HG03442 (cell line): ENCODE measurements at regions not wholly inside any gene's neighbourhood (a gene's known extent, or its start where the extent isn't known, plus 50 kb on each side); places are given as distances from the start of the nearest gene placed in this dataset.
"Not testable (repeated sequence)": the region's sequence is repeated elsewhere in the genome, so short reads cannot be mapped to it uniquely, and the experiment has no call there.

Experiments
- ATAC-seq: cut with Tn5 transposase; IDR thresholded peaks from one replicate; pipeline ENCODE4 v1.9.1; 2021; ENCODE audit warnings: mild to moderate bottlenecking, moderate library complexity; ENCODE audit not compliant: unreplicated experiment

DNA sequence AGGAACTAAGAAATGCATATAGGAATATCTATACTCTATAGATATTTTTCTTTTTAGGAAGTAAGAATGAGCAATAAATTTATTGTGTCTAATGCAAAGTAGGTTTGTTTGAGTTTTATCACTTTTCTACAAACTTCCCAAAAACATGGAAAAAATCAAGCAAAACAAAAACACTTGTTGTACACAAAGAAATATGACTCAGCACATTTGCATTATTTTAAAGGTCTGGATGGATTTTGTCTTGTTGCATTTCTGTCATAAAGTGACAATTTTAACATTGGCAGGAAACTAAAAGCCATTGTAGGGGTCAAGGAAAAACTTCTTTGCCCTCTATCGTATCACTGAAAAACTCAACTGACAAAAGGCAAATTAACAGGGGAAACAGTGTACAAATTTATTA lies 267.2 kb downstream of the PYDC2 start:
- no peak for ATAC-seq

DNA sequence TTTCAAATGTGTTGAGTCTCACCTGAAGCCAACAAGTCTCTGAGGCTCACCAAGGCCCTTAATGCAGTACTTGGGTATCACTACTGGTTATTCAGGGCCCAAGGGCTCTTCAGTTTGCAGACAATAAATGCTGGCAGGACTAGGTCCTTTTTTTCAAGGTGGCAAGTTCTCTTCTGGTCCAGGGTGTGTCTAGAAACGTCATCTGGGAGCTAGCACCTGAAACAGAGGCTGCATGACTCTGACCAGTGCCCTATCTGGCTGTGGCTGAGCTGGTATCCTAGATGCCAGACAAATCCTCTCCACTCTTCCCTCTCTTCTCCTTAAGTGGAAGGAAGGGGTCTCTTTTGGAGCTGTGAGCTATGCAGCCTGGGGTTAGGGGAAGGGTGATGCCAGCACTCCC lies 276.8 kb downstream of the PYDC2 start:
- ATAC-seq, result no peak

- no peak for ATAC-seq
Measured at GRCh38 chr3:191740712-191741111, 279.7 kb downstream of the PYDC2 start.

- ATAC-seq, result not testable (repeated sequence)
Measured at GRCh38 chr3:191741847-191742350, 280.9 kb downstream of the PYDC2 start.

DNA sequence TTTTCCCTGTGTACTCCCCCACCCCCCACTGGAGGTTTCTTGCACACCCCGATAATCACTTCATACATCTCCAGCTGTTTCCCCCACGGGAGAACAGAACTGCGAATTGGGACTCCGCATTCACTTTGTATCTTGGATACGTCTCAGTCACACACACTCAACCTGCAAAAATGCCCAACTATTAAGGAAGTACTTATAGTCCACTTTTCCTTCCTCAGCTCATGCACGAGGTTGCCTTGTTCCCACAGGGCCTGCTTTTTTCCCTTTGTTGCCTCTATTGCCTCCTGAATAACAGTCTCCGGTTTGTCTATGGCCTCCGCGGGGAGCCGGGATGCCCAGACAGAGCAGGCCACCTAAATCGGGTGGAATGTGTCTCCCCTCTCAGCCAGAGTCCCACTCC lies 282.3 kb downstream of the PYDC2 start:
- ATAC-seq, result no peak

GRCh38 chr3:191750618-191751017 lies 289.7 kb downstream of the PYDC2 start:
- ATAC-seq, result no peak

DNA sequence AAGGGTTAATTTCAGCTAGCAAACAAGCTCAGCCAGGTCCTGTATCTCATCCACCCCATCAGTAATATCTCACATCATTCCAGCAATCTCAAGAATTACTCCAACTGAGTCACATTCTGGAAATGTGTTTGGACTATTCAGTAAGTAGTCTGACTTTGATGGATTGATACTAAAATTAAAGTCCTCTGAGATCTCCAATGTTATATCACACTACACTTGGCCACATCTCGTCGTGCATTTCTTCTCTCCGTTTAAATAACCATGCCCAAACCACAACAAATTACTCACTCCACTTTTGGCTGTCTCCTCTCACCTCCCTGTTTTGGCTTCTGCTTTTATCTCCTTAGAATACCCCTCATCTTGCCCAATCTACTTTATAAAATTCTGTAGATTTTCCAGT lies 292.2 kb downstream of the PYDC2 start:
- no peak for ATAC-seq

DNA sequence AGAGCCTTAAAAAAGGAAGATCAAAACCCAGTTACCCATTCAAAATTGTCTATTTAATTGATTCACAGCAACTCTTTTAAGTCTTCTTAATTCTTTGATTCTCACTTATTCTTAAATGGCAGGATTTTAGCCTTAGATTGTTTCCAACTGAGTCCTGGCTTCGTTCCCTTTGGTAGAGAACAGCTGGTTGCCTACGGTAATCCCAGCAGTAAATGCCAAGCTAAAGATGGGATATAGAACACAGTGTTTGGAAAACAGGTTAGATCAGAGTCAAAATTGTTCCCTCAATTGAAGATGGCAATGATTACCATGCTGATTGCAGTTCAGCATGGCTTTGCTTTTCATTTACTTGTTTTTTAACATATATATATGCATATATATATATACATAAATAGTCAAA lies 300.9 kb downstream of the PYDC2 start:
- ATAC-seq, result no peak

GRCh38 chr3:191762323-191762960 lies 301.5 kb downstream of the PYDC2 start:
- ATAC-seq, result no peak

DNA sequence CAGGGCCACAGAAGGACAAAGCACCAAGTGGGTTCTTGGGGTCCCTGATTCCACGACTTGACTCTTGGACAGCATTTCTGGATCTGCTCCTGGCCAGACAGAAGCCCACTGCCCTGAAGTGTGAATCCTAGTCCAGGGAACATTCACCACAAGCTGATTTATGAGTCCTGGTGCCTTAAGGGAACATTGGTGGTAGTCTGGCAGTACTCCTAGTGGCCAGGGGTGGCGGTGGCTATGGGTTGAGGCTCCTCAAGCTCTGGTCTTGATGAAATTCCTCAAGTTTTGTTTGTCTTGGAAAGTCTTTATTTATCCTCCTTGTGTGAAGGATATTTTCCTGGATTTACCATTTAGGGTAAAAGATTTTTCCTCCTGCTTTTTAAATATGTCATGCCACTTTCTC lies 307.5 kb downstream of the PYDC2 start:
- no peak for ATAC-seq

GRCh38 chr3:191770541-191770940 lies 309.6 kb downstream of the PYDC2 start:
- ATAC-seq, result no peak

GRCh38 chr3:191774485-191774884 lies 313.5 kb downstream of the PYDC2 start:
- no peak for ATAC-seq

DNA sequence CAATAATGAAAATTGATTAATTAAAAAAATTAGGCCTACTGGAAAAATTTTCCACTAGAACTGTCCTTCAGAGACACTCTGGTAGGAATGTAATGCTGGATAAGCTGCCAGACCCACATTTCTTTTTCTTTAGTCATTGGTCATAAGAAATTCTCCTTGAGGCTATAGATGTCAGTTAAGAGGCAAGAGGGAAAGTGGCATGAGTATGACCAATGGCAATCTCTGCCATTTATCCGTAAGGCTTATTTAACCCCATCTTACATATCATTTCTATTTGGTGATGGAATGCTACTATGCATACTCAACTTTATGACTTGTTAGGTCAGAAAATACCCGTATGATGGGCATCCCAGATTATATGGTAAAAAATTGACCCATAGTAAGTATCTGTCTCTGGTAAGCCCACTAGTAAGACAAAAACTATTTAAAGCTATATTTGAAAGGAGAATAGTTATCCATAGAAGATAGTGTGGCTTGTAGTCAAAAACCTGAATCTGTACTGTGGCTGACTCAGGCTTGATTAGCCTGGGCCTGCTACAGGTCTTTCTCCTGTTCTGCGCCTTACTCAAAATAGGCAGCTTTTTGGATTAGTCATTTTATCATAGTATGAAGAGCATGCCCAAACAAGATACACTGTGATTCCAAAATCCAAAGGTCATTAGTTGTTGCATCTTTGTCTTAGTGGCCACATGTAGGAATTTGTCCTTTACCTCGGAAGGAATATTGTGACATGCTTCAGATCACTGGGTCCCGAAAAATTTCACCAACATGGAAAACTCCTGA lies 314.7 kb downstream of the PYDC2 start:
- no peak for ATAC-seq

GRCh38 chr3:191781044-191781443 lies 320.1 kb downstream of the PYDC2 start:
- no peak for ATAC-seq

DNA sequence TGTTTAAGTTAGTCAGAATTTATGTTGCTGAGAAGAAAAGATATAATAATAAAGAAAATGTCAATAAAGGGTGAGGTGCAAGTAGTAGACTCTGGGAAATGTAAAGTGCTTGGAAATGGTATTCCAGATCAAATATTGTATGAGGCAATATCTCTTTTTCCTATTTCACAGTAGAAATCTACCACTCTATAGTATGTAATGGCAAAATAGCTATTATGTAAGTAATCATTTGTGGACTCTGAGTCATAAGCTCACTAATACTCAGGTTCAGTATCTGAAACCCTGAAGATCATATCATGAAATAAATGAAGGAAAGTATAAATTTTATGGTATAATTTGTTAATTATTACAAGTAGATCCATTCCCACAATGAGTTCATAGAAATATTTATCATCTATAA lies 322.1 kb downstream of the PYDC2 start:
- ATAC-seq, result no peak

DNA sequence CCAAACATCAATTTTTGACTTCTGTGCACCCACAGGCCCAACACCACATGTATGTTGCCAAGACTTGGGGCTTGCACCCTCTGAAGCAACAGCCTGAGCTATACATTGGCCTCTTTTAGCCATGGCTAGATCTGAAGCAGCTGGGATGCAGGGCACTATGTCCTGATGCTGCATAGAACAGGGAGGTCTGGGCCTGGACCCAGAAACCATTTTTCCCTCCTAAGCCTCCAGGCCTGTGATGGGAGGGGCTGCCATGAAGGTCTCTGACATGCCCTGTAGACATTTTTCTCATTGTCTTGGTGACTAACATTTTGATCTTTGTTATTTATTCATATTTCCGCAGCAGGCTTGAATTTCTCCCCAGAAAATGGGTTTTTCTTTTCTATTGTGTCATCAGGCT lies 330.0 kb downstream of the PYDC2 start:
- ATAC-seq, result no peak

- ATAC-seq, result no peak
Measured at GRCh38 chr3:191792580-191792979, 331.6 kb downstream of the PYDC2 start.

- ATAC-seq, result no peak
Measured at GRCh38 chr3:191795196-191795595, 334.2 kb downstream of the PYDC2 start.

DNA sequence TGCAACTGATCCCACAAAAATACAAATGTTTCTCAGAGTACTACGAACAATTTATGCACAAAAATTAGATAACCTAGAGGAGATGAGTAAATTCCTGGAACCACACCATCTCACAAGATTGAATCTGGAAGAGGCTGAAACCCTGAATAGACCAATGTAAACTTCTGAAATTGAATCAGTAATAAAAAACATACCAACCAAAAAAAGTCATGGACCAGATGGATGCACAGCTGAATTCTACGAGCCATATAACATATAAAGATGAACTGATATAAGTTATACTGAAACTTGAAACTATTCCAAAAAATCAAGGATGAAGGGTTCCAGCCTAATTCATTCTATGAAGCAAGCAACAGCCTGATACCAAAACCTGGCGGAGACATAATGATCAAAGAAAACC lies 336.3 kb downstream of the PYDC2 start:
- no peak for ATAC-seq

- no peak for ATAC-seq
Measured at GRCh38 chr3:191802671-191803070, 341.7 kb downstream of the PYDC2 start.

DNA sequence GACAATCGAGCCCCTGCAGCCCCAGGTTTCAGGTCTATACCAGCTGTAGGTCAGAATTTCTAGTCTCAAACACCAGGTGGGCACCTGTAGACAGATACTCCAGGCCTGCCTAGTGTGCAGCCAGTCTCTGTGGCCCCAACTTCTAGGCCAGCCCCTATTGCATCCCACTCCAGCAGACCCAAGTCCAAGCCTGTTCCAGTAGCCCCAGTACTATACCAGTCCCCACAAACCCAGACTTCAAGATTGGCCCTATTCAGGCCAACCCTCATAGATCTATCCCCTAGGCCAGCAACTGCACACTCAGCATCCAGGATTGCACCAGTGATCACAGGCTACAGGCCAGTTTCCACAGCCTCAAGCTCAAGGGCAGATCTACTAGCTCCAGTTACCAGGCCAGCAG lies 344.0 kb downstream of the PYDC2 start:
- no peak for ATAC-seq

GRCh38 chr3:191808073-191808472 lies 347.1 kb downstream of the PYDC2 start:
- ATAC-seq, result no peak
